GM21528 (cell line): ENCODE measurements at regions not wholly inside any gene's neighbourhood (a gene's known extent, or its start where the extent isn't known, plus 50 kb on each side); places are given as distances from the start of the nearest gene placed in this dataset.
"Not testable (repeated sequence)": the region's sequence is repeated elsewhere in the genome, so short reads cannot be mapped to it uniquely, and the experiment has no call there.

Experiments
- ATAC-seq: cut with Tn5 transposase; IDR thresholded peaks from one replicate; pipeline ENCODE4 v1.9.1; 2021; ENCODE audit warnings: mild to moderate bottlenecking, moderate library complexity; ENCODE audit not compliant: unreplicated experiment, low FRiP score

GRCh38 chr20:60095456-60095855 lies 137.2 kb downstream of the CDH26 start:
- no peak for ATAC-seq

- ATAC-seq, result no peak
These were observed 137.9 kb downstream of the CDH26 start for GRCh38 chr20:60096166-60096565.

GRCh38 chr20:60097285-60097684 lies 139.1 kb downstream of the CDH26 start:
- no peak for ATAC-seq

GRCh38 chr20:60100780-60101179 lies 142.6 kb downstream of the CDH26 start:
- no peak for ATAC-seq

GRCh38 chr20:60101201-60101890 lies 143.1 kb downstream of the CDH26 start:
- ATAC-seq, result no peak

- ATAC-seq, result no peak
These were observed 143.7 kb downstream of the CDH26 start for GRCh38 chr20:60101891-60102281.

- no peak for ATAC-seq
These were observed 144.5 kb downstream of the CDH26 start for GRCh38 chr20:60102665-60103210.

GRCh38 chr20:60104993-60105803 lies 147.0 kb downstream of the CDH26 start:
- ATAC-seq, result no peak

GRCh38 chr20:60106186-60106585 lies 148.0 kb downstream of the CDH26 start:
- not testable (repeated sequence) for ATAC-seq

GRCh38 chr20:60107621-60108390 lies 149.6 kb downstream of the CDH26 start:
- no peak for ATAC-seq

GRCh38 chr20:60108397-60108796 lies 150.2 kb downstream of the CDH26 start:
- no peak for ATAC-seq

GRCh38 chr20:60113024-60113724 lies 155.0 kb downstream of the CDH26 start:
- no peak for ATAC-seq

GRCh38 chr20:60113771-60114170 lies 155.5 kb downstream of the CDH26 start:
- no peak for ATAC-seq

- ATAC-seq, result no peak
These were observed 157.2 kb downstream of the CDH26 start for GRCh38 chr20:60115451-60115850.

- ATAC-seq, result no peak
These were observed 158.1 kb downstream of the CDH26 start for GRCh38 chr20:60116128-60116909.

- no peak for ATAC-seq
These were observed 158.8 kb downstream of the CDH26 start for GRCh38 chr20:60117065-60117464.

- ATAC-seq, result no peak
These were observed 163.7 kb downstream of the CDH26 start for GRCh38 chr20:60121903-60122302.

- no peak for ATAC-seq
These were observed 164.4 kb downstream of the CDH26 start for GRCh38 chr20:60122671-60123070.

- ATAC-seq, result no peak
These were observed 164.9 kb downstream of the CDH26 start for GRCh38 chr20:60123096-60123495.

GRCh38 chr20:60123652-60124051 lies 165.4 kb downstream of the CDH26 start:
- ATAC-seq, result no peak
